ENCODE measurements at regions not wholly inside any gene's neighbourhood (a gene's known extent, or its start where the extent isn't known, plus 50 kb on each side); places are given as distances from the start of the nearest gene placed in this dataset.

DNA sequence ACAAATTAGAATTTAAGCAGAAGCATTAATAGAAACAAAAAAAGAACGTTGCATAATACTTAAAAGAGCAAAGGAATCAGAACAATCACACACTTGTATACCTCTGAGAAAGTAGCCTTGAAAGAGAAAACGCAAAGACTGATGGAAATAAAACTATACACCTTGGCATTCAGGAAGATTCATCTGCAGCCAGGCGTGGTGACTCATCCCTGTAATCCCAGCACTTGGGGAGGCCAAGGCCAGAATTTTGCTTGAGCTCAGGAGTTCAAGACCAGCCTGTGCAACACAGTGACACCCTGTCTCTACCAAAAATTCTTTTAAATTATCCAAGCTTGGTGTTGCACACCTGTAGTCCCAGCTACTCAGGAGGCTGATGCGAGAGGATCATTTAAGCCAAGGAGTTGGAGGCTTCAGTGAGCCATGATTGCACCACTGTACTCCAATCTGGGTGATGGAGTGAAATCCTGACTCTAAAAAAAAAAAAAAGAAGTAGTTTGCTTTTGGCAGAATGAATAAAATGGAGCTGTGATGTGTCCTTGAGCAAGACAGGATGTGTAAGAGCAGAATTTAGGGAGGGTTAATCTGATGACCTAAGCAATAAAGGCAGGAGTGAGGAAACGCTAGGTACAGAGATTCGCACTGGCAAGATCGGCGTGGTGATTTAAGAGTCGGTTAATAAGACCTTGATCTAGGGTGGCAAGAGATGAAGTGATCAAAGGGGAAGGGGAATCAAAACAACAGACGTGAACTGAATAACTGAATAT is 75.8 kb upstream of the NRP1 start:
- no peaks in the 10 kb centered on the region for H3K4me1 ChIP-seq (ENCODE audit: control insufficient read depth, insufficient read depth, low read length, poor library complexity, severe bottlenecking)
- no peaks in the 10 kb centered on the region for H3K36me3 ChIP-seq (ENCODE audit: control insufficient read depth, insufficient read depth, low read length)
- H3K4me3 ChIP-seq (ENCODE audit: low read depth, low read length): no peak overlapping the region
- no peaks in the 10 kb centered on the region for H3K9me3 ChIP-seq (ENCODE audit: control insufficient read depth in 2 of 2, low read length in 2 of 2)
- no peak overlapping the region for H3K27ac ChIP-seq (ENCODE audit: insufficient read depth, low read length, poor library complexity, severe bottlenecking)
- Mint-ChIP-seq H3K27ac (no peak overlapping the region), H3K4me3 (no peak overlapping the region), H3K27me3 (peaks cover 13% of the 10 kb centered on the region), H3K9me3 (peaks cover 0 to 3% (median 0%) of the 10 kb centered on the region in 7 donors), H3K36me3 (no peaks in the 10 kb centered on the region), H3K4me1 (no peaks in the 10 kb centered on the region)
- H3K27me3 ChIP-seq (ENCODE audit: control insufficient read depth, insufficient read depth, low read length): no peaks in the 10 kb centered on the region
- DNase-seq (no peak), ATAC-seq (ENCODE audit: low read depth in 2 of 2) (no peak)

DNA sequence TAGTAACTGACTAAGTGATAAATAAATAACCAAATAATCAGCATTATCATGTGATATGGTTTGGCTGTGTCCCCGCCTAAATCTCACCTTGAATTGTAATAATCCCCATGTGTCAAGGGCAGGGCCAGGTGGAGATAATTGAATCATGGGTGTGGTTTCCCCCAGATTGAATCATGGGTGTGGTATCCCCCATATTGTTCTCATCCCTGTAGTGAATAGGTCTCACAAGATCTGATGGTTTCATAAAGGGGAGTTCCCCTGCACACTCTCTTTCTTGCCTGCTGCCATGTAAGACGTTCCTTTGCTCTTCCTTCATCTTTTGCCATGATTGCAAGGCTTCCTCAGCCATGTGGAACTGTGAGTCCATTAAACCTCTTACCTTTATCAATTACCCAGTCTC is 72.1 kb upstream of the NRP1 start:
- Mint-ChIP-seq H3K27me3 (peaks cover 16% of the 10 kb centered on the region), H3K36me3 (no peaks in the 10 kb centered on the region), H3K9me3 (peaks cover 0 to 2% (median 0%) of the 10 kb centered on the region in 7 donors), H3K27ac (no peak overlapping the region), H3K4me3 (no peak overlapping the region), H3K4me1 (no peaks in the 10 kb centered on the region)
- no peaks in the 10 kb centered on the region for H3K9me3 ChIP-seq (ENCODE audit: control insufficient read depth in 2 of 2, low read length in 2 of 2)
- H3K27me3 ChIP-seq (ENCODE audit: control insufficient read depth, insufficient read depth, low read length): no peaks in the 10 kb centered on the region
- no peak overlapping the region for H3K4me3 ChIP-seq (ENCODE audit: low read depth, low read length)
- no peaks in the 10 kb centered on the region for H3K4me1 ChIP-seq (ENCODE audit: control insufficient read depth, insufficient read depth, low read length, poor library complexity, severe bottlenecking)
- no peaks in the 10 kb centered on the region for H3K36me3 ChIP-seq (ENCODE audit: control insufficient read depth, insufficient read depth, low read length)
- no peak overlapping the region for H3K27ac ChIP-seq (ENCODE audit: insufficient read depth, low read length, poor library complexity, severe bottlenecking)
- ATAC-seq (ENCODE audit: low read depth in 2 of 2) (no peak), DNase-seq (no peak)

- Histone ChIP-seq H3K27me3 (ENCODE audit: control insufficient read depth, insufficient read depth, low read length) (no peaks in the 10 kb centered on the region), H3K27ac (ENCODE audit: insufficient read depth, low read length, poor library complexity, severe bottlenecking) (no peak overlapping the region), H3K4me3 (ENCODE audit: low read depth, low read length) (no peak overlapping the region), H3K4me1 (ENCODE audit: control insufficient read depth, insufficient read depth, low read length, poor library complexity, severe bottlenecking) (no peaks in the 10 kb centered on the region), H3K9me3 (ENCODE audit: control insufficient read depth in 2 of 2, low read length in 2 of 2) (no peaks in the 10 kb centered on the region), H3K36me3 (ENCODE audit: control insufficient read depth, insufficient read depth, low read length) (no peaks in the 10 kb centered on the region)
- Mint-ChIP-seq H3K27ac (no peak overlapping the region), H3K36me3 (peaks cover 4% of the 10 kb centered on the region), H3K27me3 (peaks cover 4% of the 10 kb centered on the region), H3K4me1 (no peaks in the 10 kb centered on the region), H3K9me3 (peaks cover 0 to 6% (median 2%) of the 10 kb centered on the region in 7 donors), H3K4me3 (no peak overlapping the region)
- no peak for ATAC-seq (ENCODE audit: low read depth in 2 of 2)
- DNase-seq: no peak
These were observed 68.0 kb upstream of the NRP1 start for GRCh38 chr10:33402220-33403073.

DNA sequence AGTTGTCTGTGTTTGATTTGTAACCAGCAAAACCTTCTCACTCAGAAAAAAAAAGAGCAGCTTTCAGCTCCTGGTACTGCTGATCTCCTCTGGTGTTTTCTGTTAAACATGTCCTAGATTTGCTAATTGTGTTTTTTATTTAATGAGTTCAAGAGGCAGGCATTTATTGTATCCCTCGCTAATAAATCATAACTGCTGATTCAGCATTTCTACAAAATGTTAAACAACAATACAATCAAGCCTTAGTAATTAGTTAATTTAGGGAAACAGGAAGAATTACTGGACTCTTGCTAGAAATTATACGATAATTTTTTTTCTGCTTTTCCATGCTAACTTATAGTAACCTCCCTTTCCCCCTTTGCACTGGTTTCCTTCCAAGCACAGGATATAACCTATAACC is 66.8 kb upstream of the NRP1 start:
- Histone ChIP-seq H3K36me3 (ENCODE audit: control insufficient read depth, insufficient read depth, low read length) (no peaks in the 10 kb centered on the region), H3K4me3 (ENCODE audit: low read depth, low read length) (no peak overlapping the region), H3K27ac (ENCODE audit: insufficient read depth, low read length, poor library complexity, severe bottlenecking) (no peak overlapping the region), H3K9me3 (ENCODE audit: control insufficient read depth in 2 of 2, low read length in 2 of 2) (peaks cover 3 to 6% of the 10 kb centered on the region in 2 experiments), H3K27me3 (ENCODE audit: control insufficient read depth, insufficient read depth, low read length) (no peaks in the 10 kb centered on the region), H3K4me1 (ENCODE audit: control insufficient read depth, insufficient read depth, low read length, poor library complexity, severe bottlenecking) (no peaks in the 10 kb centered on the region)
- Mint-ChIP-seq H3K27me3 (peaks cover 4% of the 10 kb centered on the region), H3K36me3 (peaks cover 4% of the 10 kb centered on the region), H3K4me3 (no peak overlapping the region), H3K9me3 (peaks cover 0 to 15% (median 3%) of the 10 kb centered on the region in 7 donors), H3K4me1 (no peaks in the 10 kb centered on the region), H3K27ac (no peak overlapping the region)
- DNase-seq: no peak
- ATAC-seq (ENCODE audit: low read depth in 2 of 2): no peak

DNA sequence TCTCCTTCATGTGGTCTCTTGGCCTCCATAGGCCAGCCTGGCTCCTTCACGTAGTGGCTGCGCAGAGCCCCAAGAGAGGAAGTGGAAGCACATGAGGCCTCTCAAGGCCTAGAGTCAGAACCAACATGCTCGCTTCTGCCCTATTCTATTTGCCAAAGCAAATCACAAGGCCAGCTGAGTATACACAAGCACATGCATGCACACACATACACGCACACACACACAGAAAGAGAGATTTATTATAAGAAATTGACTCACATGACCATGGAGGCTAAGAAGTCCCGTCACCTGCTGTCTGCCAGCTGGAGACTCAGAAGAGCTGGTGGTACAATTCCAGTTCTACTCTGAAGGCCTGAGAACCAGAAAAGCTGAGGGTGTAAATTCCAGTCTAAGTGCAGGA is 64.3 kb upstream of the NRP1 start:
- no peaks in the 10 kb centered on the region for H3K27me3 Mint-ChIP-seq
- H3K4me3 Mint-ChIP-seq: no peak overlapping the region
- no peak for DNase-seq
- H3K27me3 ChIP-seq (ENCODE audit: control insufficient read depth, insufficient read depth, low read length): no peaks in the 10 kb centered on the region
- no peaks in the 10 kb centered on the region for H3K36me3 ChIP-seq (ENCODE audit: control insufficient read depth, insufficient read depth, low read length)
- H3K36me3 Mint-ChIP-seq: peaks cover 4% of the 10 kb centered on the region
- no peak for ATAC-seq (ENCODE audit: low read depth in 2 of 2)
- H3K4me1 ChIP-seq (ENCODE audit: control insufficient read depth, insufficient read depth, low read length, poor library complexity, severe bottlenecking): no peaks in the 10 kb centered on the region
- H3K4me3 ChIP-seq (ENCODE audit: low read depth, low read length): no peak overlapping the region
- H3K4me1 Mint-ChIP-seq: no peaks in the 10 kb centered on the region
- peaks cover 3 to 6% of the 10 kb centered on the region in 2 experiments for H3K9me3 ChIP-seq (ENCODE audit: control insufficient read depth in 2 of 2, low read length in 2 of 2)
- no peak overlapping the region for H3K27ac Mint-ChIP-seq
- no peak overlapping the region for H3K27ac ChIP-seq (ENCODE audit: insufficient read depth, low read length, poor library complexity, severe bottlenecking)
- H3K9me3 Mint-ChIP-seq: peaks cover 0 to 16% (median 3%) of the 10 kb centered on the region in 7 donors

- DNase-seq: no peak
- no peaks in the 10 kb centered on the region for H3K27me3 Mint-ChIP-seq
- Histone ChIP-seq H3K27ac (ENCODE audit: insufficient read depth, low read length, poor library complexity, severe bottlenecking) (no peak overlapping the region), H3K36me3 (ENCODE audit: control insufficient read depth, insufficient read depth, low read length) (no peaks in the 10 kb centered on the region), H3K9me3 (ENCODE audit: control insufficient read depth in 2 of 2, low read length in 2 of 2) (peaks cover 3 to 6% of the 10 kb centered on the region in 2 experiments), H3K4me1 (ENCODE audit: control insufficient read depth, insufficient read depth, low read length, poor library complexity, severe bottlenecking) (no peaks in the 10 kb centered on the region), H3K4me3 (ENCODE audit: low read depth, low read length) (no peak overlapping the region), H3K27me3 (ENCODE audit: control insufficient read depth, insufficient read depth, low read length) (peaks cover 1% of the 10 kb centered on the region)
- no peak overlapping the region for H3K4me3 Mint-ChIP-seq
- ATAC-seq (ENCODE audit: low read depth in 2 of 2): no peak
- H3K36me3 Mint-ChIP-seq: peaks cover 4% of the 10 kb centered on the region
- H3K9me3 Mint-ChIP-seq: peaks cover 0 to 16% (median 3%) of the 10 kb centered on the region in 7 donors
- H3K4me1 Mint-ChIP-seq: no peaks in the 10 kb centered on the region
- no peak overlapping the region for H3K27ac Mint-ChIP-seq
These were observed 62.5 kb upstream of the NRP1 start for GRCh38 chr10:33396938-33397337.

GRCh38 chr10:33396279-33396678 is 61.8 kb upstream of the NRP1 start:
- H3K36me3 Mint-ChIP-seq: peaks cover 4% of the 10 kb centered on the region
- H3K27me3 Mint-ChIP-seq: peaks cover 2% of the 10 kb centered on the region
- no peaks in the 10 kb centered on the region for H3K4me1 Mint-ChIP-seq
- H3K4me3 Mint-ChIP-seq: no peak overlapping the region
- Histone ChIP-seq H3K36me3 (ENCODE audit: control insufficient read depth, insufficient read depth, low read length) (no peaks in the 10 kb centered on the region), H3K9me3 (ENCODE audit: control insufficient read depth in 2 of 2, low read length in 2 of 2) (peaks cover 3 to 6% of the 10 kb centered on the region in 2 experiments), H3K4me1 (ENCODE audit: control insufficient read depth, insufficient read depth, low read length, poor library complexity, severe bottlenecking) (no peaks in the 10 kb centered on the region), H3K27ac (ENCODE audit: insufficient read depth, low read length, poor library complexity, severe bottlenecking) (no peak overlapping the region), H3K27me3 (ENCODE audit: control insufficient read depth, insufficient read depth, low read length) (peaks cover 5% of the 10 kb centered on the region), H3K4me3 (ENCODE audit: low read depth, low read length) (no peak overlapping the region)
- H3K27ac Mint-ChIP-seq: no peak overlapping the region
- no peak for ATAC-seq (ENCODE audit: low read depth in 2 of 2)
- H3K9me3 Mint-ChIP-seq: peaks cover 0 to 16% (median 3%) of the 10 kb centered on the region in 7 donors
- DNase-seq: no peak

Data from CD4-positive, CD25-positive, alpha-beta regulatory T cell (primary cell).